Sigmoid colon (tissue), 6 donors: ENCODE measurements at regions not wholly inside any gene's neighbourhood (a gene's known extent, or its start where the extent isn't known, plus 50 kb on each side); places are given as distances from the start of the nearest gene placed in this dataset.

Source experiments
- DNase-seq: peaks from one replicate; pipeline ENCODE4 v3.0.0-alpha.2; 2019
- H3K27ac ChIP-seq, 4 donors: fragments of 200-600 bp; sonication (generic); one replicate each; pipeline ENCODE4 v1.5.1; 2016 to 2019; ENCODE audit warnings: mild to moderate bottlenecking in 1 of 4
- H3K27me3 ChIP-seq, 3 donors: fragments of 200-600 bp; sonication (generic); one replicate each; pipeline ENCODE4 v1.5.1; 2019; ENCODE audit warnings: mild to moderate bottlenecking in 1 of 3
- H3K36me3 ChIP-seq, 4 donors: fragments of 200-600 bp; sonication (generic); one replicate each; pipeline ENCODE4 v1.5.1; 2016 to 2019
- H3K4me1 ChIP-seq, 4 donors: fragments of 200-600 bp; sonication (generic); one replicate each; pipeline ENCODE4 v1.5.1; 2017 to 2019
- H3K4me3 ChIP-seq, 4 donors: fragments of 200-600 bp; sonication (generic); one replicate each; pipeline ENCODE4 v1.5.1; 2017 to 2019; ENCODE audit warnings: mild to moderate bottlenecking in 2 of 4, moderate library complexity in 1 of 4
- H3K9me3 ChIP-seq, 4 donors: fragments of 200-600 bp in 3 of 4; sonication (generic) in 3 of 4; one replicate each; pipeline versions ENCODE4 v1.5.1 to v1.6.1; 2013 to 2019
- EP300 ChIP-seq, 4 donors: sonication (generic); formaldehyde crosslinking; IDR thresholded peaks; one replicate each; pipeline ENCODE4 v1.6.1; 2017; ENCODE audit warnings: antibody characterized with exemption in 4 of 4
- POLR2A ChIP-seq, 2 donors: fragments of 450-650 bp; IDR thresholded peaks; one replicate each; pipeline ENCODE4 v1.6.1; 2016; ENCODE audit warnings: antibody characterized with exemption in 2 of 2, mild to moderate bottlenecking in 2 of 2, moderate library complexity in 2 of 2
- POLR2AphosphoS5 ChIP-seq, 4 donors: sonication (generic); formaldehyde crosslinking; IDR thresholded peaks; one replicate each; pipeline ENCODE4 v1.6.1; 2017; ENCODE audit warnings: antibody characterized with exemption in 4 of 4
- WGBS, 2 donors: extraction: QIAGEN DNeasy Blood & Tissue Kit; methylation state at CpG; one replicate each; pipeline ENCODE4 v1.1.7; 2013; 5-methylcytosine and 5-hydroxymethylcytosine counted together
- intact Hi-C: fragments of 100-400 bp; cut with DNase I; formaldehyde crosslinking; loops from one replicate; pipeline ENCODE4 v1.15.1; 2023
- TF ChIP-seq, protein P1 (sequence below), 4 experiments: fragments of 450-650 bp in 3 of 4; fragments of 200-600 bp in 1 of 4; IDR thresholded peaks; one replicate each; pipeline ENCODE4 v1.5.1; 2016 to 2019; ENCODE audit warnings: antibody characterized with exemption in 4 of 4, mild to moderate bottlenecking in 3 of 4, moderate library complexity in 2 of 4
- donor health status: healthy with polysubstance abuse.
- donor health status: healthy.

DNA sequence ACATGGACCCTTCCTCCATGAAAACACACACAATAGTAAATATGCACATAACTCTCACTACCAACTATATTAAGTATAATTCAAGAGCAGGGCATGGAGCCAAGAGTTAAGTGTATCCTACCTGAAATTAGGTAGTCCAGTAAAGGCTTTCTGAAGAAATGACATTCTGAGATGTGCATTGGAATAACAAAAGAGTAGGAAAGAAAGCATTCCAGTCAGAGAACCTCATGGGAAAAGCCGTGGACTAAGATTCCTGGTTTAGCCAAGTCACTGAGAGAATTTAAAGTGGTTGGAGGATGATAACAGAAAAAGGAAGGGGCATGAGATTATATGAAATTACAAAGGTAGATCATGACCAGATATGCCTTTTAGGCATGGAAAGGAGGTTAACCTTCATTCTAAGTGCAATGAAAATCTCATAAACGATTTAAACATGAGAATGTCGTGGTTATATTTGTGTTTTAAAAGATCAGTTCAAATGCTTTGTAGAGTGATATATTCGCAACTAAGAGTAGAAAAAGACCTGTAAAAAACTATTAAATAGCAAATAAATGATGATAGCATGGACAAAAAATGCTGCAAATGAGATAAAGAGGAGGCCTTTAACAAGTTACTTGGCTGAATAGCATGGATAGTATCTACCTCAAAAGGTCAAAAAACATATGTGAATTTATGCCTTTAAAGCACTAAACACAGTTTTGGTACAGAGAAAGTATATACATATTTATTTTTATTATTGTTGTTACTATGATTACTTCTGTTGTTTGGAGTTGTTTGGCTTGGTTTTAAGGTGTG lies 767.4 kb upstream of the GHITM start:
- Histone ChIP-seq H3K4me3 (no peak overlapping the region), H3K9me3 (no peaks in the 10 kb centered on the region), H3K4me1 (no peaks in the 10 kb centered on the region), H3K27ac (no peak overlapping the region), H3K36me3 (no peaks in the 10 kb centered on the region), H3K27me3 (no peaks in the 10 kb centered on the region)
- intact Hi-C loops, result no loop called here
- 82 to 89% methylated on average over 4 of the region's 4 CpGs for WGBS, 2 donors
- no peak for DNase-seq
- no peak for TF ChIP-seq POLR2AphosphoS5 (IDR thresholded peaks at IDR 0.05)
- TF ChIP-seq, protein P1, sequence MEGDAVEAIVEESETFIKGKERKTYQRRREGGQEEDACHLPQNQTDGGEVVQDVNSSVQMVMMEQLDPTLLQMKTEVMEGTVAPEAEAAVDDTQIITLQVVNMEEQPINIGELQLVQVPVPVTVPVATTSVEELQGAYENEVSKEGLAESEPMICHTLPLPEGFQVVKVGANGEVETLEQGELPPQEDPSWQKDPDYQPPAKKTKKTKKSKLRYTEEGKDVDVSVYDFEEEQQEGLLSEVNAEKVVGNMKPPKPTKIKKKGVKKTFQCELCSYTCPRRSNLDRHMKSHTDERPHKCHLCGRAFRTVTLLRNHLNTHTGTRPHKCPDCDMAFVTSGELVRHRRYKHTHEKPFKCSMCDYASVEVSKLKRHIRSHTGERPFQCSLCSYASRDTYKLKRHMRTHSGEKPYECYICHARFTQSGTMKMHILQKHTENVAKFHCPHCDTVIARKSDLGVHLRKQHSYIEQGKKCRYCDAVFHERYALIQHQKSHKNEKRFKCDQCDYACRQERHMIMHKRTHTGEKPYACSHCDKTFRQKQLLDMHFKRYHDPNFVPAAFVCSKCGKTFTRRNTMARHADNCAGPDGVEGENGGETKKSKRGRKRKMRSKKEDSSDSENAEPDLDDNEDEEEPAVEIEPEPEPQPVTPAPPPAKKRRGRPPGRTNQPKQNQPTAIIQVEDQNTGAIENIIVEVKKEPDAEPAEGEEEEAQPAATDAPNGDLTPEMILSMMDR (IDR thresholded peaks at IDR 0.05), result no peak
- no peak for TF ChIP-seq POLR2A (IDR thresholded peaks at IDR 0.05)
- TF ChIP-seq EP300 (IDR thresholded peaks at IDR 0.05), result no peak

DNA sequence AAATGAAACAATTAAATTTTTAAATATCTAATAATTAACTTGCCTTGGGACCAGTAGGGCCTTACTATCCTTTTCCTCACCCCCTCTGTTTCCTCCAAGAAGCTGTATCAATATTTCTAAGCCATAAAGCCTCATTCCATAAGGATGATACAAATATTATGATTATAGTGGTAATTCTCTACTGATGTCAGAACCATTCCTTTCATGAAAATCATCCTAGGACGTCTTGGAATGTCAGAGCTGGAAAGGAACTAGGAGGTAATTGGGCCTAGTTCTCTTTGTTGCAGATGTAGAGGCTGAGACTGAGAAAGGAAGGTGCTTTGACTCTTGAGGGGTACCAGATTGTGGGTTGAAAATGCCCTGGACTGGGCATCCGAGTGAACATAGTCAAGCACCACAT lies 766.7 kb upstream of the GHITM start:
- no peaks in the 10 kb centered on the region for H3K27me3 ChIP-seq
- no peaks in the 10 kb centered on the region for H3K4me1 ChIP-seq
- no peaks in the 10 kb centered on the region for H3K9me3 ChIP-seq
- H3K4me3 ChIP-seq, result no peak overlapping the region
- no peaks in the 10 kb centered on the region for H3K36me3 ChIP-seq
- DNase-seq, result no peak
- intact Hi-C loops, result no loop called here
- no peak for TF ChIP-seq EP300 (IDR thresholded peaks at IDR 0.05)
- no peak for TF ChIP-seq POLR2AphosphoS5 (IDR thresholded peaks at IDR 0.05)
- no peak for TF ChIP-seq POLR2A (IDR thresholded peaks at IDR 0.05)
- TF ChIP-seq, protein P1 (IDR thresholded peaks at IDR 0.05), result no peak
- H3K27ac ChIP-seq, result no peak overlapping the region
- 58 to 75% methylated on average over 2 of the region's 2 CpGs for WGBS, 2 donors

DNA sequence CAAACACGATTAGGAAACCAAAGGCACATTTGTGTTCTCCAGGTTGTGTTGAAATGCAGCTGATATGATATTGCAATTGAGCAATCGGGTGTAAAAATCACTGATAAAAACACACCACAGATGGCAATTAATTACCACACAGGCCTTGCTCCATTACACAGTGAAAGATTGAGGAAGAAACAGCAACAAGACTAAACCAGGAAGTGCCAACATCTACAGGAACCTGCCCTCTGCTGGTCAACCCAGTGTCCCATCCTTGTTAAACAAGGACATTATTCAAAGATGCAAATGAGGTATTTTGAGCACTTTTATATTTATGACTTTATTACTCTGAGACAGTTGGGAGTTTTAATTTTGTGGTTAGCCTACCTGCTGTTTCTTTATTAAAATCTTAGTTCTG lies 765.6 kb upstream of the GHITM start:
- H3K4me3 ChIP-seq, result no peak overlapping the region
- H3K36me3 ChIP-seq, result no peaks in the 10 kb centered on the region
- no peaks in the 10 kb centered on the region for H3K27me3 ChIP-seq
- H3K27ac ChIP-seq, result no peak overlapping the region
- no peaks in the 10 kb centered on the region for H3K4me1 ChIP-seq
- WGBS, 2 donors, result 84 to 87% methylated on average over 2 of the region's 2 CpGs
- H3K9me3 ChIP-seq, result no peaks in the 10 kb centered on the region
- DNase-seq, result no peak
- TF ChIP-seq, protein P1 (IDR thresholded peaks at IDR 0.05), result no peak
- TF ChIP-seq POLR2A (IDR thresholded peaks at IDR 0.05) (no peak), POLR2AphosphoS5 (IDR thresholded peaks at IDR 0.05) (no peak), EP300 (IDR thresholded peaks at IDR 0.05) (no peak)
- intact Hi-C loops, result no loop called here

DNA sequence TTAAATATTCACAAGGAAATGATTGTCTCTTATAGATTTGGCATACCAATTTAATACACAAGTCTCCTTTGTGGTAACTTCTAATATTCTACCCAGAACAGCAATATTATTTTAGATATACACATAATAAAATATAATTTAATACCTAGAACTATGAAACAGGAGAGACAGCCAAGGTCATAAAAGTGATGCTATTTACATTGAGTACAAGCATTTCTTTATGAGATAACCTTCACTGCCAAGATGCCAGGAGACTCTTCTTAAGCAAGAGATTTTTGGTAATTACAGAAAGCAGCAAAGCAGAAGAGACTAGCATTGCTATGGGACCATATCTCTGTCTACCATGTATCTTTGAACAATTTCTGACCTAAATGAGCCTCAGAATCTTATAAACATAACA lies 764.6 kb upstream of the GHITM start:
- H3K4me3 ChIP-seq, result no peak overlapping the region
- no peak overlapping the region for H3K27ac ChIP-seq
- no peak for TF ChIP-seq EP300 (IDR thresholded peaks at IDR 0.05)
- no peak for TF ChIP-seq POLR2AphosphoS5 (IDR thresholded peaks at IDR 0.05)
- TF ChIP-seq POLR2A (IDR thresholded peaks at IDR 0.05), result no peak
- no peaks in the 10 kb centered on the region for H3K27me3 ChIP-seq
- no peaks in the 10 kb centered on the region for H3K36me3 ChIP-seq
- H3K4me1 ChIP-seq, result no peaks in the 10 kb centered on the region
- no peak for DNase-seq
- H3K9me3 ChIP-seq, result no peaks in the 10 kb centered on the region
- intact Hi-C loops, result no loop called here

DNA sequence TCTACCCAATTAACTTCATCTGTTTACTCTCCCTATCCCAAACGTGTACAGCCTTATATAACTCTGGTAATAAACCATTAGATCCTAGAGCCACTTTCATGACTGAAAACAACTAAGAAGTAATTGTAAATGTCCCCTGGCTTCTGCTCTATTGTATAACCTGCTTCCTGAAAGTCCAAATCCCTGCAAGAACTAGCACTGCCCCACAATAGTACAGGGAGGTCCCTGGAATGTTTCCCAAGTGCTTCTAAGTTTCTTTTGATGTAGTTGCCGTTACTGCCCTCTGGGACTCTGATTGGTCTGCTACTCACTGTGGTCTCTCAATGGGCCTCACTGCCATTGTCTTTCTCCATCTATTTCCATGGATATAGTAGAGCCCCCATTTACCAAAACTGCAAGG lies 764.0 kb upstream of the GHITM start:
- Histone ChIP-seq H3K27ac (no peak overlapping the region), H3K4me1 (no peaks in the 10 kb centered on the region), H3K4me3 (no peak overlapping the region), H3K36me3 (no peaks in the 10 kb centered on the region), H3K27me3 (no peaks in the 10 kb centered on the region), H3K9me3 (no peaks in the 10 kb centered on the region)
- WGBS, 2 donors, result 27 to 46% methylated on average over 2 of the region's 2 CpGs
- intact Hi-C loops, result no loop called here
- no peak for DNase-seq
- no peak for TF ChIP-seq EP300 (IDR thresholded peaks at IDR 0.05)
- no peak for TF ChIP-seq POLR2A (IDR thresholded peaks at IDR 0.05)
- no peak for TF ChIP-seq POLR2AphosphoS5 (IDR thresholded peaks at IDR 0.05)
- TF ChIP-seq, protein P1 (IDR thresholded peaks at IDR 0.05), result no peak
